SW 1271 (cell line): ENCODE measurements at regions not wholly inside any gene's neighbourhood (a gene's known extent, or its start where the extent isn't known, plus 50 kb on each side); places are given as distances from the start of the nearest gene placed in this dataset.
"Not testable (repeated sequence)": the region's sequence is repeated elsewhere in the genome, so short reads cannot be mapped to it uniquely, and the experiment has no call there.

Experiments
- DNase-seq, 2 experiments: peaks; one replicate each; lab custom pipeline; 2025; lab: John Stamatoyannopoulos, UW

GRCh38 chr14:80055667-80056496, 155.4 kb downstream of the DIO2 start:
- peak; percentile 25 to 64 for DNase-seq

DNA sequence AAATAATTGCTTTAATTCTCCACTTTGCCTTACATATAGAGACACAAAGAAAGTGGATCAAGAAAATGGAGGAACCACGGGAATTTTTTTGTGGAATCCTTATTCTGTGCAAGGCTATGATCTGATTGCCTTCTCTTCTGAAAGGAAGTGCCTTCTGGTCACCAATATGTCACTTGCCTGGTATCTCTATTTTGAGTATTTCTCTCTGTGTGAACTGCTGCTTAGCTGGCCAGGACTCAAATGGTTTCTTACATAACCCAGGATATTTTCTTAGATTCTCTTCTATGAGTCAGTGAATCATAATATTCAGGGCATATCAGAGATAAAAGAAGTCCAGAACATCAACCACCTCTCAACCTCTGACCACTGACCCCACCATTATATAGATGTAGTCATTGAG, 156.1 kb downstream of the DIO2 start:
- DNase-seq, result no peak

DNA sequence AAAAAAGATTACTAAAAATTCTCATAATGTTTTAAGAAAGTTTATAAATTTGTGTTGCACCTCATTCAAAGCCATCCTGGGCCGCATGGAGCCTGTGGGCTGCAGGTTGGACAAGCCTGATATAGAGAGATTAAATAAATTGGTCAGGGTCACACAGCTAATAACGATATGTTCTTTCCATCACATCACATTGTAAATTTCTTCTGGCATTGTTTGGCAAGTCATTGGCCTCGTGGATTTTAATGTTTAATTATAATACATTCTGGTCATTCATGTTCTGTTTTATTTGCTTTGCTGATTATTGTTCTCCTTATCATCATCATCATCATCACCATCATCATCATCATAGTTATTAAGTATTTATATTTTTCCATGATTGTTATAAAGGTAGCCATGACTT, 157.3 kb downstream of the DIO2 start:
- DNase-seq, result no peak

GRCh38 chr14:80049055-80049454, 162.2 kb downstream of the DIO2 start:
- DNase-seq, result no peak

DNA sequence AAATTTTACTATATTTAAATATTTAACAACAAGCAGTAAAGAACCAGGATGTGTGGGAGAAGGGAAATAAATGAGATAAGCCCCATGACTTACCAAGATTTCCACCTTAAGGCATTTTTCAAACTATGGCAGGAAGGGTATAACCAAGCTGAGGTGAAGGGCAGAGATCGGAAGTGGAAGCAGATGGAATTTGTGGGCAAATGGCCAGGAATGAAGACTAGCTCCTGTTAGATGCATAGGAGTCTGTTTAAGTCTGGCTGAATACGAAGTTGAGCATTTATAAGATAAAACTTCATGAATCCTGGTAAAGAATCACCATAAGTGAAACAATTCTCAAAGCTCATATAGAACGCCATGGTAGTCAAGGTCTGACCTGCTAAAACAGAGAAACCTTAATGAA, 163.5 kb downstream of the DIO2 start:
- no peak for DNase-seq

DNA sequence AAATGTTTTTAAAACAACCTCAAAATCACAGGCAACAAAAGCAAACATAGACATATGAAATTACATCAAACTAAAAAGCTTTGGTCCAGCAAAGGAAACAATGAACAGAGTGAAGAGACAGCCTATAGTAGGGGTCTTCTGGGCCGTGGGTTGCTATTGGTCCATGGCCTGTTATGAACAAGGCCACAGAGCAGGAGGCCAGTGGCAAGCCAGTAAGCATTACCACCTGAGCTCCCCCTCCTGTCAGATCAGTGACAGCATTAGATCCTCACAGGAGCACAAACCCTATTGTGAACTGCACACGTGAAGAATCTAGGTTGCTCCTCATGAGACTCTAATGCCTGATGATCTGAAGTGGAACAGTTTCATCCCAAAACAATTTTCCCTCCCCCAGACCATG, 174.0 kb downstream of the DIO2 start:
- no peak for DNase-seq

GRCh38 chr14:80024417-80024816, 186.9 kb downstream of the DIO2 start:
- DNase-seq, result no peak

DNA sequence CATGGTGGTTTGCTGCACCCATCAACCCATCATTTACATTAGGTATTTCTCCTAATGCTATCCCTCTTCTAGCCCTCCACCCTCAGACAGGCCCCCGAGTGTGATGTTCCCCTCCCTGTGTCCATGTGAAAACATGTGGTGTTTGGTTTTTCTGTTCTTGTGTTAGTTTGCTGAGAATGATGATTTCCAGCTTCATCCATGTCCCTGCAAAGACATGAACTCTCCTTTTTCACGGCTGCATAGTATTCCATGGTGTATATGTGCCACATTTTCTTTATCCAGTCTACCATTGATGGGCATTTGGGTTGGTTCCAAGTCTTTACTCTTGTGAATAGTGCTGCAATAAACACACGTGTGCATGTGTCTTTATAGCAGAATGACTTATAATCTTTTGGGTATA, 192.8 kb downstream of the DIO2 start:
- not testable (repeated sequence) for DNase-seq

DNA sequence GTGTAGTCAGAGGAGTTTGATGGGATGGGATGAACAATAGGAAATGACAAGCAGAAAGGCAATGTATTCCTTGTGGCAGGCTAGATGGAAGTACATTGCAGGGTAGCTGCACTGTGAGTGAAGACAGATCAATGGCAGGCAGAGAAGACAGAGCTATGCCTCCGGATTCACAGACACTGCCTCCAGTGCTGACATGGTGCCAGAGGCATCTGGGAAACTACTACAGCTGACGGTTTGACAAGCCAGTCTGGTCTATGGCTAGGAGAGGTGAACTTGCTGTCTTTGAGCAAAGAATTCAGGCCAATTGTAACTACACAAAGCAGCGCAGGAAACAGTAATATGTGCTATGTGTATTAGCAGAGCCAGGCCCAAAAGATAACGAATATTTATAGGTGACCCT, 193.5 kb downstream of the DIO2 start:
- no peak for DNase-seq

GRCh38 chr14:80010245-80010644, 201.1 kb downstream of the DIO2 start:
- DNase-seq, result not testable (repeated sequence)

- DNase-seq, result no peak
Observed at GRCh38 chr14:80005561-80005960, 205.7 kb downstream of the DIO2 start.

GRCh38 chr14:80004871-80005270, 206.4 kb downstream of the DIO2 start:
- no peak for DNase-seq

DNA sequence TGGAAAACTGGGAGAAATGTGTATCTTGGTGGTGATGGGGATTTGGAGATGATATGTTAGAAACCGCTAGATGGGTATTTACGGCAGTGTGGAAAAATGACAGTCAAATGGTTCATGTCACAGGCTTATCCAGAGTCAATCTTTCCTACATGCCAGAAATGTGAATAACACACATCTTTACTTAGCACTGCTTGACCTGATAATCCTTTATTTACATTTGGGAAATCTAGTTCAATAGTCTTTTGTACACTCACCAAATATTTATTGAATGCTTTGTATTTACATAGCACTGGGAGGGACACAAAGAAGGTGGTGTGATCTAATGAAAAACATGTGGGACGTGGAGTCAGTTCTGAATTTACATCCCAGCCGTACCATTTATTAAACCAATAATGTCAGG, 208.2 kb downstream of the DIO2 start:
- DNase-seq, result no peak

DNA sequence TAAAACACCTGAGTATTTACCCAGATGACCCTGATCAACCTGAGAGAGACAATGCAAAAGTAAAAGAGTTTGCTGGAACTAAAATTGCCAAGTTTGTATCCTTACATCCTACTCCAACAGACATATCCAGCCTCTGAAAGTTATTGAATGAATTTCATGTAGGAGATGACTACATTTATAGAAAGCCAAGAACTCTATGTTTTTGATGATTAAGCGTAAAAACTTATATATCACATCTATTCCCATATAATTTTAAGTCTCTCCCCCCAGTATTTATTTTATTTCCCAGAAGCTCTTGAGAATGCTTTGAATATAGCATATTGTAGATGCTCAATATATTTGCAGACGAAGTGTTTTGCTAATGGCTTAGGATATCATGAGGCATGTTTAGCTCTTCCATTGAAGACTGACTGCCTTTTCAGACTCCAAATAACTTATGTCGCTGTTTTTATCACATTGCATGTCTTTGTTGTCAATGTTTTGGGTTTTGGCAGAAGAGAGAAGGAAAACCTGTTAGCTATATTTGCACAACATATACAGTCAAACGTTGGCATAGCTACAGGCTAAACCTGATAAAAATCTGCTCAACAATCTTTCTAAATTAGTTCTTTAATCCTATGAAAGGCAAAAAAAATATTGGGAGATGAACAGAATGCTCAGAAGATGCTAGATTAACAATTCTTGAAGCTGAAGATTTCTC, 213.6 kb downstream of the DIO2 start:
- DNase-seq, result no peak

- no peak for DNase-seq
Observed at GRCh38 chr14:79992407-79993198, 218.7 kb downstream of the DIO2 start.

DNA sequence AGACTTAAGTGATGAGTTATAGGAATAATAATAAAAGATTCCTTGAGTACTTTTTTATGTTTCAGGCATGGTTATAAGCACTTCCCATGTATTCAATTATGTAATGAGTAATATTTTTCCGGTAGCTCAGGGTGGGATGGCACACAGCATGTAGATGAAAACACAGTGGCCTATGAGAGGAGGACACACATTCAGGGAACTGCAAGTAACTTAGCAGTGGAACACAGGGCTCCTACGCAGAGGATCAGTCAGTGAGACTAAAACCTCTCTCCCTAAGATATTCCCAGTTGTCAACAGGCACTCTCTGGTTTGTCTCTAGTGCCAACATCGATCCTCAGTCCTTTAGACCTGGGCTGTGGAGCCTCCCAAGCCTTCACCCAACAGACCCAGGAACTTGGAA, 219.4 kb downstream of the DIO2 start:
- no peak for DNase-seq

DNA sequence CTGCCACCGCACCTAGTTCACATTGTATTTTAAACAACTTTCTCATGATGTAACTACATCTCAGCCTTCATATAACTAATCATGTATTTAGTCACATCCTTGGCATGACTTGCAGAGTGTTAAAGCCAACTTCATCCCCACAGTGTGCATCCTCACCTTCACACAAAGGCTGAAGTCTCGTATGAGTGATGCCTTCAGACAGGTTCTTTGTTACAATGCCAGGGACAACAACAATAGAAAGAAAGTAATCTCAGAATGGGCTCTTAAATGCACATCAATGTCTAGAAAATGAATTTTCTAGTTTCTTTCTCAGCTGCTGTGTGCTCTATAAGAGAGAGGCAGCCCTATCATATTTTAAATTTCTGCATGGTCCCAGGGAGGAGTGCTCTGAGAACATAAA, 221.3 kb downstream of the DIO2 start:
- no peak for DNase-seq

DNA sequence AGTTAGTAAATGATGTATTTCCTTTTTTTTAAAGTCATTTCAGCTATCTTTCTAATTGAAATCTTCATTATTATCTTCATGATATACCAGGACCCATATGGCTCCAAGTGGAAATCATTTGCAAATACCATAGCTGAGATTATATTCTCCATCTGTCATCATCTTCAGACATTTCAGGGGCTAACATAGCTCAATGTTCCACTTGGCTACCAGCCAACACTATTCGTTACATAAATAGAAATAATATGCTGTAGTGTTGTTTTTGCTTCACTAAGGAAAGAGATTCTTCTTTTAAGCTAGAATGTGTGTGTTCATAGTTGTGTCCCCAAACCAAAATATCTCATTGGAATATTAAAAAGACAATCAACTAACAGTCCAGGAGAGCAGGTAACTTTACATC, 225.1 kb downstream of the DIO2 start:
- DNase-seq, result no peak

- no peak for DNase-seq
Observed at GRCh38 chr14:79972230-79972629, 239.1 kb downstream of the DIO2 start.

DNA sequence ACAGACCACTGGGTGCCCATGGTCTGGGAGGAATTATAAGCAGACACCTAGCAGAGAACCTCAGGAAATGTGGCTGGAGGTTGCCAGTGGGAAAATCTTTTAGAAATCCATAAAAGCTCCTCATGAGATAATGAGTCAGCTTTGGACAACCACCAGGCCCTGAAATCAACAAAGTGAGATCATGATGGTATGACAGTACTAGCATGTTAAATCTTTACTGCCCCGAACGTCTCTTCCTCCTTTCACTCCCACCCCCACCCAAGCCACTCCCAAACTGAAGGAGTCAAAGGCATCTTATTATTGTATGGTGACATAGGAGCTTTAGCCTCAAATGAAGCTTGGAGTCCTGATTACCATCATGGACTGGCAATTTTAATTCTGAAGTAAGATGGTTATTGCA, 240.0 kb downstream of the DIO2 start:
- DNase-seq, result no peak

- DNase-seq, result no peak
Observed at GRCh38 chr14:79967453-79967852, 243.9 kb downstream of the DIO2 start.

DNA sequence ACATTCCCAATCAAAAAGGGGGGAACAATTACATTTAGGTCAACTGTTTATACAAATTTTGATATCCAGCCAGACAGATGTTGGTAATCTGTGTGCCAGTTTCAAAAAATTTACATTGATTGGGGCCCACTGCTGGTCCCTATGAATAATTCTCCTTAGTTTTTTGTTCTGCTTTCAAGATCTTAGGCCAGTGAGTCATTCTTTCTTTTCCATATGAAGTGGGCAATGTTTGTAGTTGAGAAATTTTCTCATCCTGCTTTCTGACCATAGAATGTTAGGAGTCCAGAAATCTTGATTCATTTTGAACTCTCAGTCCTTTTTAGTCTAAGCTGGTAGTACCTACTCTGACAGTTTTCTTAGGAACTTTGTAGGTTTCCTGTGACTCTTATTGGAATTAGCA, 244.3 kb downstream of the DIO2 start:
- no peak for DNase-seq

GRCh38 chr14:79965896-79966295, 245.4 kb downstream of the DIO2 start:
- no peak for DNase-seq
